Central memory CD4-positive, alpha-beta T cell (primary cell): ENCODE measurements at regions not wholly inside any gene's neighbourhood (a gene's known extent, or its start where the extent isn't known, plus 50 kb on each side); places are given as distances from the start of the nearest gene placed in this dataset.
"Not testable (repeated sequence)": the region's sequence is repeated elsewhere in the genome, so short reads cannot be mapped to it uniquely, and the experiment has no call there.

Experiments
- DNase-seq: peaks from one replicate; pipeline ENCODE4 v3.0.0; 2022

DNA sequence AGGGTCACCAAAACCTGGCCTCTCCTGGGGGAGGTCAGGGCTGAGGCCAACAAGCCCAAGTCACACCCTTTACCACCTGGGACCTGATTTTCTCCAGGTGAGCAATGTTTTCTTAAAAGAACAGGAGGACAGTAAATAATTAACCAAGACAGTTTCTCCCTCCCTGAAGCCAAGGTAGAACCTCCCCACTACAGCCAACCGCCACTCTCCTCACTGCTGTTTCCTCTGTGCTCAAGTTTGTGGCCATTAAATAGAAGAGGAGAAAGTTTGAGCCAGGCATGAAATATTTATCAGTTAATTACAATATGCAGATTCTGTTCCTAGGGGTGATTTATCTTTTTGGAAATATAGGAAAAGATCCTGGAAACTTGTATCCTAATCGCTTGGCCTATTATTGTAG lies 150.6 kb upstream of the ANKRD20A1 start:
- not testable (repeated sequence) for DNase-seq

GRCh38 chr9:67711429-67711828 lies 147.3 kb upstream of the ANKRD20A1 start:
- DNase-seq = not testable (repeated sequence)

GRCh38 chr9:67711931-67712330 lies 146.8 kb upstream of the ANKRD20A1 start:
- DNase-seq = not testable (repeated sequence)

DNA sequence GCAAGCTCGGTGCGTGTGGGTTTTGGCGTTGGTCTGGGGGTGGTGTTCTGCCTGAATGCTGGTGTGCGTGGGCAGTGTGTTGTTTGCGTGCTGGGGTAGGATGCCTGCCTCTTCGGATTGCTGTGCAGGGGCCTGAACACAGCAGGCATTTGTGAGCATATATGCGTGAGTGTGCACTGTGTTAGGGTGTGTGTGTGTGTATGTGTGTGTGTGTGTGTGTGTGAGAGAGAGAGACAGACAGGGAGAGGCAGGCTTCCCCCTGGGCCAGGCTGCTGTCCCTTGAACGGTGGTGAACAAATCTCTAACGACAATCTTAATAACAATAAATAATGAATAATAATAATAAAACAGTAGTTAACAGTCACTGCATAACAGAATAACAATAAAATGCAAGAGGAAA lies 145.8 kb upstream of the ANKRD20A1 start:
- DNase-seq = not testable (repeated sequence)

DNA sequence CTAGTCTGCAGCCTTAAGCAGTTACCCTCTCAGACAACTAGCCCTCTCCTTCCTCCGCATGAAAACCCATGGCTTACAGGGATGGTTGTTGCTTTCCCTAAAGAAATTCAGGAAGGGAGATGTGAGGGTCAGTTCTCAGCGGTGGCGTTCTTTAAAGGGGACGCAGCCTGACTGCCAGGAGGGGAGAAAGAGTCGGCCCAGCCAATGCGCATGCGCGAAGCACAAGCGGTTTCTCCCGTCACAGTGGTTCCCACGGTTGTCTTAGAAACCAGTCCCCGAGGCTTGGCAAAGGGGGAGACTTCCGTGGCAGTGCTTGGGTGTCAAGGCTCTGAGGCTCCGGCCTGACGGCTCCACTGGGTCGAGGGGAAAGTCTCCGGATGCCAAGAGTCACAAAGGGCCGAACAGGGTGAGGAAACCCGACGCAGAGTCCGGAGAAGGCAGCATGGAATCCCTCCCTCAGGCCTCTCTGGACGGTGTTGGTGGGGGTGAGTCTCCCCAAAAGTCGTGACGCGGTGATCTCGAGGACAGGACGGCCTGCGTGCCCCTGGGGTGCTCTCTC lies 140.8 kb upstream of the ANKRD20A1 start:
- peak; percentile 24 for DNase-seq

- not testable (repeated sequence) for DNase-seq
Measured at GRCh38 chr9:67720491-67720890, 138.2 kb upstream of the ANKRD20A1 start.

DNA sequence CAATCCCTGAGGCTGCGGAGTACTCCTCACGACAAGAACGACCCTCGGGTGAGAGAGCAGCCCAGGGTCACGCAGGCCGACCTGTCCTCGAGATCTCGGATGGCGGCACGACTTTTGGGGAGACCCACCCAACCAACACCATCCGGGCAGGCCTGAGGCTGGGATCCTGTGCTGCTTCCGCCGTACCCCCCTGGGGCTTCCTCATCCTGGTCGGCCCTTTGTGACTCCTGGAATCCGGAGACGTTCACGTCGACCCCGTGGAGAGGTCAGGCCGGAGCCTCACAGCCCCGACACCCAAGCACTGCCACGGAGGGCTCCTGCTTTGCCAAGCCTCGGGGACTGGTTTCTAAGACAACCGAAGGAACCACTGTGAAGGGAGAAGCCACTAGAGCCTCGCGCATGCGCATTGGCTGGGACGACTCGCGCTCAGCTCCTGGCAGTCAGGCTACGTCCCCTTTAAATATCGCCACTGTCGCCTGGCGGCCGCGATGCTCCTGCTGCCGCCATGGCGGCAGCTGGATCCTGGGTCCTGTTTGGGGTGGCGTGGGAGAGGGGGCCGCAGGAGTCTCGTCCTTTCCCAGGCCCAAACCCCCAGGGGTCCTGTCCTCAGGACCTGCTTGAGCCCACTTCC lies 136.2 kb upstream of the ANKRD20A1 start:
- not testable (repeated sequence) for DNase-seq

- peak; percentile 16 for DNase-seq
Measured at GRCh38 chr9:67723185-67723584, 135.5 kb upstream of the ANKRD20A1 start.

DNA sequence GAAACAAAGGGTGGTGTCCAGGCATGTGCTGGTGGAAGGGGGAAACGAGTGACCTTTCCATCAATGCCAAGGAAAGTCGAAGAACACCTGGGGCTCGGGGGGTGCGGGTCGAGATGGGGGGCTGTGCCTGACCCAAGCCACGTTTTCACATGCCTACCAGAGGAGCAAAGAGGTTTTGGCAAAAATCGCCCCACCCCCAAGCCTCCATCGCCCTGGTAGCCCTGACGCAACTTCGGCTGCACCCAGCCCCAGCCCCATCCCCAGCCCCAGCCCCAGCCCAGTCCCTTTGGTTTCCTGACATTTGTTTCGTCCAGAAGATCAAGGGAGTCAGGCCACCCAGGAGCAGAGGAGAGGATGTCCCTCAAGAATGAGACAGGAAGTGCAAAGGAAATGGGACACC lies 133.8 kb upstream of the ANKRD20A1 start:
- DNase-seq = not testable (repeated sequence)

GRCh38 chr9:67726213-67726988 lies 132.3 kb upstream of the ANKRD20A1 start:
- DNase-seq = peak; percentile 52

GRCh38 chr9:67763133-67763532 lies 95.6 kb upstream of the ANKRD20A1 start:
- not testable (repeated sequence) for DNase-seq

DNA sequence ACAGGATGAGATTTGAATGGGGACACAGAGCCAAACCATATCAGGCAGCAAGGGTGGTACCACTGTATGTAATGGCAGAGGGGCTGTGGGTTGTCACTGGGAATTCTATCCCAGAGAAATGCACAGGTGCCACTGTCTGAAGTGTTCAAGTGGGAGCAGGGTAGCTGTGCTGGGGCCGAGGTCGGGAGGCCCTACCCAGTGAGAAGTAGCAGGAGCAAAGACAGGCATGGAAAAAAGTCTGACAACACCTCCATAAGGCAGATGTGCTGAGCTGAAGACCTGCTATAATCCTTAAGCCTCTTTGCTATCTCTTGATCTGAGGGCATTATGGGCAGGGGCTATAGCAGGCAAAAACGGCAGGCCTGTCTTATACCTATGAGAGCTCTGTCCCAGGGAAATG lies 86.9 kb upstream of the ANKRD20A1 start:
- not testable (repeated sequence) for DNase-seq

DNA sequence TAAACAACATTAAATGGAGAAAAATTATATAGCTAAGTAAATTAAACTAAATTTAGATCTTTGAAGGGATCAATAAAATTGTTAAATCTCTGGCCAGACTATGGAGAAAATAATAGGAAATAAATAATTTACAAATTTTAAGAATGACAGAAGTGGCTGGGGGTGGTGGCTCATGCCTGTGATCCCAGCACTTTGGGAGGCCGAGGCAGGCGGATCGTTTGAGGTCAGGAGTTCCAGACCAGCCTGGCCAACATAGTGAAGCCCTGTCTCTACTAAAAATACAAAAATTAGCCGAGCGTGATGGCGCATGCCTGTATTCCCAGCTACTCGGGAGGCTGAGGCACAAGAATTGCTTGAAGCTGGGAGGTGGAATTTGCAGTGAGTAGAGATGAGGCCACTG lies 58.6 kb upstream of the ANKRD20A1 start:
- not testable (repeated sequence) for DNase-seq
